ENCODE measurements at regions not wholly inside any gene's neighbourhood (a gene's known extent, or its start where the extent isn't known, plus 50 kb on each side); places are given as distances from the start of the nearest gene placed in this dataset.

DNA sequence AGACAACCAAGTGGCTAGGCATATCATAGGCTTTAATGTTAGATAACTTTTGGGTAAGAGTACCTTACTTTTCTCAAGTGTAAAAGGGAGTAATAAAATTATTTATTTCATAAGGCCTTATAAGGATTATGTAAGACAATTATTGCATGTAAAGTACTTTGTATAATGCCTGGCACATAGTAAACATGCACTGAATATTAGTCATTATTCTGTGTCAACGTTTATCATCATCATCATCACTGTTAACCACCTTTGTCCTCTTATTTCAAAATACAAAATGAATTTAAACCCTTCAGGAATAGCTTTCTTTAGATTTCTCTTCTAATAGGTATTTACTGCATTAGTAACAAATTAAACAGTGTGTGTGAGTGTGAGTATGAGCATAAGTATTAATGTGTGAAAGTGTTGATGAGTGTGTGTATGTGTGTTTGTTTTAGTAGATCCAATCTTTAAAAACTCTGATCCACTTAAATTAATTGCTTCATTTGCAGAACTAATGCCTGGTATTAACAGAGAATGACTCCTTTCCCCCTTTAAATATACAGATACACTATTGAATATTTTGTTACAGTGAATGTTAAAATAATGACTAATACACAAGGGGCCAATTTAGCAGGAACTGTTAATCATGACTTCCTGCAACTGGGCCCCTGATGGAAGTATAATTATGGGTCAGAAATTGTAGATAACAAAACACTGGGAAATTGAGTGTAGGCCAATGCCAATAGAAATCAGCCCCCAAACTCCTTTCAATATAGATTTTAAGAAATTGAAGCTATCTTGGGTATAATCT, 213.3 kb upstream of the FZD8 start:
- H3K9me3 ChIP-seq (ENCODE audit: control insufficient read depth, insufficient read depth, low read length) = no peaks in the 10 kb centered on the region
- H3K36me3 ChIP-seq (ENCODE audit: control insufficient read depth, insufficient read depth, low read length) = no peaks in the 10 kb centered on the region
- no peaks in the 10 kb centered on the region for H3K27me3 ChIP-seq (ENCODE audit: control insufficient read depth, insufficient read depth, low read length)
- WGBS (ENCODE audit: insufficient coverage) = no CpG with 5 or more reads among the region's 1 CpG
- H3K4me3 ChIP-seq (ENCODE audit: low read depth, low read length) = no peak overlapping the region
- H3K27ac ChIP-seq (ENCODE audit: low read depth, low read length) = no peak overlapping the region
- H3K4me1 ChIP-seq (ENCODE audit: control insufficient read depth, insufficient read depth, low read length) = no peaks in the 10 kb centered on the region
- DNase-seq (ENCODE audit: low read depth in 4 of 6, low spot score in 6 of 6) = no peak

DNA sequence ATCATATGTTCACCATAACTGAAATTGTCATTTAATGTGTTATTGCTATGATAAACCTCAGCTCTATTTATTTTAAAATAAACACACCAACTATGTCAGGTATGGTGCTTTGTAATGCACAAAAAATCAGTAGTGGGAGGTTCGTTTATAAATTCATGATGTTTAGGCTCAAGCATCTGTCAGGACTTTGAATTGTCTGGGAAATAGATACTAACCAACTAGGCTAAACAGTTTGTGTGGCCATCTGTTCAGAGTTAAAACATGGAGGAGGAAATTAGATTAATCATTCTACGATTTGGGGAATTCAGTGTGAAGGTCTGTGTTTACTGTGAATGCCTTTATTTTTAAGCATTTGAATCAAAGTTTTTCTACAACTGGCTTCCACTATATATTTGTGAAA, 212.6 kb upstream of the FZD8 start:
- Histone ChIP-seq H3K9me3 (ENCODE audit: control insufficient read depth, insufficient read depth, low read length) (no peaks in the 10 kb centered on the region), H3K4me3 (ENCODE audit: low read depth, low read length) (no peak overlapping the region), H3K27me3 (ENCODE audit: control insufficient read depth, insufficient read depth, low read length) (no peaks in the 10 kb centered on the region), H3K4me1 (ENCODE audit: control insufficient read depth, insufficient read depth, low read length) (no peaks in the 10 kb centered on the region), H3K36me3 (ENCODE audit: control insufficient read depth, insufficient read depth, low read length) (no peaks in the 10 kb centered on the region), H3K27ac (ENCODE audit: low read depth, low read length) (no peak overlapping the region)
- WGBS (ENCODE audit: insufficient coverage) = 60% methylated on average over 1 of the region's 2 CpGs
- peak in 2 of 6 donors; percentile 39 to 55 for DNase-seq (ENCODE audit: low read depth in 4 of 6, low spot score in 6 of 6)

DNA sequence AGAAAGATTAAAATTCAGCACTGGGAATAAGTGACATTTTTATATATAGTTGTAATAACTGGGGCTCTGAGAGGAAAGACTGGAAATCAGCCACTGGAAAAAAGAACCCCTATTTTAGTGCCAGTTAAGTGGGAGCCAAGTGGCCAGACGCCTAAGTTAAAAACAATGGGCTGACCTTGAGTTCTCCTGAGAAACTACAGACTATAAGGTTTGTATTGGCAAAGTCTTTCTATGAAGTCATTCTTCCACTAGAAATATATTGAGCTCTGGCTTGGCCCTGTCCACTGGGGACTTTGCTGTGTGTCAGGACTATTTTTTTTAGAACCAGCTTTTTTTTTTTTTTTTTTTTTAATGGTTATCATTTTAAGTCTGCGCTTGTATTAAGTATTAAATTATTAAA, 210.6 kb upstream of the FZD8 start:
- Histone ChIP-seq H3K27ac (ENCODE audit: low read depth, low read length) (no peak overlapping the region), H3K9me3 (ENCODE audit: control insufficient read depth, insufficient read depth, low read length) (no peaks in the 10 kb centered on the region), H3K27me3 (ENCODE audit: control insufficient read depth, insufficient read depth, low read length) (no peaks in the 10 kb centered on the region), H3K4me1 (ENCODE audit: control insufficient read depth, insufficient read depth, low read length) (no peaks in the 10 kb centered on the region), H3K4me3 (ENCODE audit: low read depth, low read length) (no peak overlapping the region), H3K36me3 (ENCODE audit: control insufficient read depth, insufficient read depth, low read length) (no peaks in the 10 kb centered on the region)
- peak in 1 of 6 donors; percentile 34 for DNase-seq (ENCODE audit: low read depth in 4 of 6, low spot score in 6 of 6)
- no CpG with 5 or more reads among the region's 2 CpGs for WGBS (ENCODE audit: insufficient coverage)

DNA sequence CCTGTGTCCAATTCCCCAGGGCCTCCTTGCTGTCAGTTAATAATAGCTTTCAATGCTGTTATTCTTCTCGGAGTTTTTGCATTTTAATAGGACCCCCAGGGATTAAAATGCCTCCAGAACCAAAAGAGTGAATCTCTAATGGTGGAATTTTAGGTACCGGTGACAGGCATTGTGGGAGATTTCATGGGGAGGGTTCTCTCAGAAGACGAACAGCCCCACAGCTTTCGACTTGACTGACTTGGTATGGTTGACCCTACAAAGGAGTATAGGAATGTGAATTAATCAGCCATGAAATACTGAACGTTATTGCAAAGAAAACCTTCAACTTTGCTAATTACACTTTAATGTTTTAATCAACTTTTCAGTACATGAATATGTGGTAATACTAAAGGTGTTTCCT, 206.3 kb upstream of the FZD8 start:
- Histone ChIP-seq H3K27me3 (ENCODE audit: control insufficient read depth, insufficient read depth, low read length) (no peaks in the 10 kb centered on the region), H3K36me3 (ENCODE audit: control insufficient read depth, insufficient read depth, low read length) (no peaks in the 10 kb centered on the region), H3K4me1 (ENCODE audit: control insufficient read depth, insufficient read depth, low read length) (peaks cover 5% of the 10 kb centered on the region), H3K27ac (ENCODE audit: low read depth, low read length) (no peak overlapping the region), H3K4me3 (ENCODE audit: low read depth, low read length) (no peak overlapping the region), H3K9me3 (ENCODE audit: control insufficient read depth, insufficient read depth, low read length) (no peaks in the 10 kb centered on the region)
- DNase-seq (ENCODE audit: low read depth in 4 of 6, low spot score in 6 of 6) = no peak
- 13% methylated on average over 1 of the region's 5 CpGs for WGBS (ENCODE audit: insufficient coverage)

DNA sequence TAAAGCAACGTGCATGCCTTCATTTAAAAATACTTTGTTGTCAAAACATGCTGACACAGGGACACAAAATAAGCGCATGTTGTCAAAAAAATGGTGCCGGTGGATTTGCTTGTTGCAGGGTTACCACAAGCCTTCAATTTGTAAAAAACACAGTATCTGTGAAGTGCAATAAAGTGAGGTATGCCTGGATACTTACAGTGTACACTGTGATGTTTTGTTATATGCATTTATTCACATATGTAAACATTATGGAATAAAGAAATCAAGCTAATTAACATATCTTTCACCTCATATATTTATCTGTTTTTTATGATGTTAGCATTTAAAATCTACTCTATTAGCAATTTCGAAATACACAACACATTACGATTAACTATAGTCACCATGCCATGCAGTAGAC, 202.6 kb upstream of the FZD8 start:
- DNase-seq (ENCODE audit: low read depth in 4 of 6, low spot score in 6 of 6) = no peak
- Histone ChIP-seq H3K4me1 (ENCODE audit: control insufficient read depth, insufficient read depth, low read length) (peaks cover 5% of the 10 kb centered on the region), H3K4me3 (ENCODE audit: low read depth, low read length) (no peak overlapping the region), H3K36me3 (ENCODE audit: control insufficient read depth, insufficient read depth, low read length) (no peaks in the 10 kb centered on the region), H3K9me3 (ENCODE audit: control insufficient read depth, insufficient read depth, low read length) (peaks cover 3% of the 10 kb centered on the region), H3K27ac (ENCODE audit: low read depth, low read length) (no peak overlapping the region), H3K27me3 (ENCODE audit: control insufficient read depth, insufficient read depth, low read length) (no peaks in the 10 kb centered on the region)
- 95% methylated on average over 3 of the region's 5 CpGs for WGBS (ENCODE audit: insufficient coverage)

DNA sequence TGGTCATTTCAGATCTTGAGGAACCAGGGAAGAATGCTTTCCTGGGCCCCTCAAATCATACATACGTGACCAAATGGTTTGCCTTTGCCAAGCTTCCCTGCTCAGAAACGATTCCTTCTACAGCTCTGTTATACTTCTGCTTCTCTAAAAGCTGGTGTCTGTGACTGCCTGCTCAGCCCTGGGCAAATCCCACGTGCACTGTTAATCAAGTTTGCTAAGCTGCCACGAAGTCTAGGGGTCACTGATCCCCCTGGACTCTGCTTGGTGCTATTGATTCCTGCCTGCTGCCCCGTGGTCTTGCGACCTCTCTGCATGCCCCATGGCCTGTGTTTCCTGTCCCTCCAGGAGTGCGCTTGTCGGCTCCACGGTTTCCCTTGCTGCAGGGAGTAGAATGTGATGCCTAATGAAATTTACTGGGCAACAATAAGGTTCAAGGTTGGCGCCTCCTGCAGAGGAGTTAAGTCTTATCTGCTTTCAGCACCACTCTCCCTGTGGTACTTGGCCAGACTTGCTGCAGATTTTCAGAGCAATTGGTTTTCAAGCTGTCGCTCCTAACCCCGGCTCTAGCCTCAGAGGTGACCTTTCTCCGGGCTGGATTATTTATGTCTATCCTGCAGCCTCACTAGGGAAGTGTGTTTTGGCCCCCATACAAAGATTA, 201.6 kb upstream of the FZD8 start:
- H3K36me3 ChIP-seq (ENCODE audit: control insufficient read depth, insufficient read depth, low read length) = no peaks in the 10 kb centered on the region
- 31% methylated on average over 11 of the region's 13 CpGs for WGBS (ENCODE audit: insufficient coverage)
- H3K9me3 ChIP-seq (ENCODE audit: control insufficient read depth, insufficient read depth, low read length) = peaks cover 3% of the 10 kb centered on the region
- no peak overlapping the region for H3K4me3 ChIP-seq (ENCODE audit: low read depth, low read length)
- H3K4me1 ChIP-seq (ENCODE audit: control insufficient read depth, insufficient read depth, low read length) = peaks cover 5% of the 10 kb centered on the region
- DNase-seq (ENCODE audit: low read depth in 4 of 6, low spot score in 6 of 6) = peak in 1 of 6 donors; percentile 72
- H3K27ac ChIP-seq (ENCODE audit: low read depth, low read length) = no peak overlapping the region
- H3K27me3 ChIP-seq (ENCODE audit: control insufficient read depth, insufficient read depth, low read length) = no peaks in the 10 kb centered on the region

DNA sequence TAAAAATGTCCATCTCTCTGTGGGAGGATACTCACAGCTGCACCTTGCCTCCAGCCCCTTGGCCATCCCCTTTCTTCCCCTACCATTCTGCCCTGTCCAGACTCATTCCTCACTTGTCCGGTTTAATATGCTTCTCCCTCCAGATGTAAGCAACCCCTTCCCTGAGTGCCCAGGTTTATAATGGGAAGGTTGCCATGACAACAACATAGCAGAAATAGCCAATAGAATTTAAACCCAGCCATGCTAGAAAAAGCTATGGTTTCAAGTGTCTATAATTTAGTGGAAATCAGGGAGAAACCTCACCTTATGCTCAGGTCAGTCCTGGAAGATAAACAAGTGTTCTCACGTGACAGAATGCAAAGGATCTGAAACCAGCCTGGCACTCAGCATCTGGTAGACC, 196.0 kb upstream of the FZD8 start:
- Histone ChIP-seq H3K4me3 (ENCODE audit: low read depth, low read length) (no peak overlapping the region), H3K4me1 (ENCODE audit: control insufficient read depth, insufficient read depth, low read length) (no peaks in the 10 kb centered on the region), H3K9me3 (ENCODE audit: control insufficient read depth, insufficient read depth, low read length) (peaks cover 3% of the 10 kb centered on the region), H3K27ac (ENCODE audit: low read depth, low read length) (no peak overlapping the region), H3K36me3 (ENCODE audit: control insufficient read depth, insufficient read depth, low read length) (no peaks in the 10 kb centered on the region), H3K27me3 (ENCODE audit: control insufficient read depth, insufficient read depth, low read length) (no peaks in the 10 kb centered on the region)
- WGBS (ENCODE audit: insufficient coverage) = 100% methylated on average over 1 of the region's 2 CpGs
- peak in 1 of 6 donors; percentile 43 for DNase-seq (ENCODE audit: low read depth in 4 of 6, low spot score in 6 of 6)

DNA sequence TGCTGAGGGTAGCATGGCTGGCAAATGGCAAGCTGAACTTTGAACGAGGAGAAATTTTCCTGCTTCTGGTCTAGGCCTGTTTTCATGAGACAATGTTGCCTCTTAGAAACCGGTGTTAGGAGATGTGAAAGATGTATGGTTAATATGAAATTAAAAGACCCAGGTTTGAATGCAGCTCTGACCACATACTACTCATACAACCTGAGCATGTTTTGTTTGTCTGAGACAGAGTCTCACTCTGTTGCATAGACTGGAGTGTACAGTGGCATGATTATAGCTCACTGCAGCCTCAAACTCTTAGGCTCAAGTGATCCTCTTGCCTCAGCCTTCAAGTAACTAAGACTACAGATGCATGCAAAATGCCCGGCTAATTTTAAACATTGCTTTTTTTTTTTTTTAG, 193.4 kb upstream of the FZD8 start:
- 71% methylated on average over 1 of the region's 3 CpGs for WGBS (ENCODE audit: insufficient coverage)
- H3K4me3 ChIP-seq (ENCODE audit: low read depth, low read length) = no peak overlapping the region
- H3K9me3 ChIP-seq (ENCODE audit: control insufficient read depth, insufficient read depth, low read length) = peaks cover 3% of the 10 kb centered on the region
- H3K27me3 ChIP-seq (ENCODE audit: control insufficient read depth, insufficient read depth, low read length) = no peaks in the 10 kb centered on the region
- DNase-seq (ENCODE audit: low read depth in 4 of 6, low spot score in 6 of 6) = no peak
- H3K27ac ChIP-seq (ENCODE audit: low read depth, low read length) = no peak overlapping the region
- no peaks in the 10 kb centered on the region for H3K4me1 ChIP-seq (ENCODE audit: control insufficient read depth, insufficient read depth, low read length)
- no peaks in the 10 kb centered on the region for H3K36me3 ChIP-seq (ENCODE audit: control insufficient read depth, insufficient read depth, low read length)

DNA sequence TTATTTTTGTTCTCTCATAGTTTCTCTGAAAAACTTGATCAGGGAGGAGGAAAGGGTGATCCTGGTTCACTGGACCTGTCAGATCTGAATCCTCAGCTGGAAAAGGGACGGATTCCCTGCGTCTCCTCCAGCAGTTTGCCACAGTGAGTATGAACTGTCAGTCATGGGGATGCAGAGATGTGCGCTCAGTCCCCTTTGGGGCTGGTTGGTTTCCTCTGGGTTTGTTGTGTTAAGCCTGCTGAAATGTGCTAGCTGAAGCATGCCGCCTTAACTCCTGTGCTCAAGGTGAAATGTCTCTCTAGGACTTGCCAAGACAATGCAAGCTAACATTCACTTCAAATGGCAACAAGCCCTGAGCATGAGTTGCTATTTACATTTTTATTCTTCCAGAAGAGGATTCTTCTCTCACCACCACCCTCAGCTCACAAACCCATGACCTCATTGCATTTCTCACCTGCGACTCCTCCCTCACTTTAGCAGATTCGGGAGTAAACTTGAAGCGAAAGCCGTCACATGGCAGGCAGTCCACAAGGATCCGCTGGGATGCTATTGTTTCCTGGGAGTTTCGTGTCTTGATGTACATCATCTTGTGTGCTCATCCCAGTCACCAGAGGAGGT, 192.9 kb upstream of the FZD8 start:
- DNase-seq (ENCODE audit: low read depth in 4 of 6, low spot score in 6 of 6) = no peak
- peaks cover 2% of the 10 kb centered on the region for H3K9me3 ChIP-seq (ENCODE audit: control insufficient read depth, insufficient read depth, low read length)
- 90% methylated on average over 5 of the region's 10 CpGs for WGBS (ENCODE audit: insufficient coverage)
- no peaks in the 10 kb centered on the region for H3K36me3 ChIP-seq (ENCODE audit: control insufficient read depth, insufficient read depth, low read length)
- H3K4me1 ChIP-seq (ENCODE audit: control insufficient read depth, insufficient read depth, low read length) = no peaks in the 10 kb centered on the region
- H3K27me3 ChIP-seq (ENCODE audit: control insufficient read depth, insufficient read depth, low read length) = no peaks in the 10 kb centered on the region
- no peak overlapping the region for H3K27ac ChIP-seq (ENCODE audit: low read depth, low read length)
- H3K4me3 ChIP-seq (ENCODE audit: low read depth, low read length) = no peak overlapping the region

All from spinal cord (tissue), 9 donors.